PC-9 (cell line): ENCODE measurements at regions not wholly inside any gene's neighbourhood (a gene's known extent, or its start where the extent isn't known, plus 50 kb on each side); places are given as distances from the start of the nearest gene placed in this dataset.

Experiments
- BruUV-seq: library from RNA; stranded (reverse); fragments of 400-500 nt; replicated peaks from 2 replicates; lab custom pipeline; 2021; lab: Mats Ljungman, UMichigan
- CTCF ChIA-PET: fragments of 300-600 bp; sonication (Branson Sonifier 250); formaldehyde crosslinking; loops from one replicate; lab custom pipeline; 2022; ENCODE audit warnings: antibody characterized with exemption; lab: Charles Lee
- POLR2A ChIA-PET: fragments of 300-600 bp; sonication (Branson Sonifier 250); formaldehyde crosslinking; loops from one replicate; lab custom pipeline; 2022; ENCODE audit warnings: antibody characterized with exemption; ENCODE audit not compliant: unreplicated experiment; lab: Charles Lee
- DNase-seq, 2 experiments: peaks; one replicate each; pipeline versions ENCODE4 v3.0.0 to v3.0.0-alpha.2; 2015 to 2022; ENCODE audit warnings: mixed read lengths in 1 of 2
- H2AFZ ChIP-seq: fragments of 200-600 bp; sonication (generic); 2 replicates; pipeline ENCODE4 v1.8.1; 2017; ENCODE audit warnings: antibody characterized with exemption
- H3F3A ChIP-seq: fragments of 200-600 bp; sonication (generic); 2 replicates; pipeline ENCODE4 v1.8.1; 2017; ENCODE audit warnings: antibody characterized with exemption, mild to moderate bottlenecking, low read depth; ENCODE audit not compliant: insufficient read depth
- H3K27ac ChIP-seq: fragments of 200-600 bp; sonication (generic); 2 replicates; pipeline ENCODE4 v1.6.1; 2016; ENCODE audit warnings: mixed run types
- H3K27me3 ChIP-seq: fragments of 200-600 bp; sonication (generic); 2 replicates; pipeline ENCODE4 v1.6.1; 2016; ENCODE audit warnings: low read depth, mixed run types; ENCODE audit not compliant: insufficient read depth
- H3K36me3 ChIP-seq: fragments of 200-600 bp; sonication (generic); 2 replicates; pipeline ENCODE4 v1.6.1; 2016; ENCODE audit warnings: low read depth, mixed run types
- H3K4me1 ChIP-seq: fragments of 200-600 bp; sonication (generic); replicated peaks from 2 replicates; pipeline ENCODE4 v1.6.1; 2016; ENCODE audit warnings: mixed run types; ENCODE audit not compliant: insufficient read depth
- H3K4me2 ChIP-seq: fragments of 200-600 bp; sonication (generic); 2 replicates; pipeline ENCODE4 v1.6.1; 2017; ENCODE audit warnings: mixed run types
- H3K4me3 ChIP-seq: fragments of 200-600 bp; sonication (generic); 2 replicates; pipeline ENCODE4 v1.6.1; 2016; ENCODE audit warnings: mixed run types
- H3K79me2 ChIP-seq: fragments of 200-600 bp; sonication (generic); 2 replicates; pipeline ENCODE4 v1.6.1; 2017; ENCODE audit warnings: low read depth, mixed run types
- H3K9me2 ChIP-seq: fragments of 200-600 bp; sonication (generic); 2 replicates; pipeline ENCODE4 v1.8.1; 2017; ENCODE audit warnings: mild to moderate bottlenecking; ENCODE audit not compliant: insufficient read depth
- H3K9me3 ChIP-seq: fragments of 200-600 bp; sonication (generic); 2 replicates; pipeline ENCODE4 v1.8.1; 2016; ENCODE audit warnings: low read depth; ENCODE audit not compliant: insufficient read depth
- H4K20me1 ChIP-seq: fragments of 200-600 bp; sonication (generic); 2 replicates; pipeline ENCODE4 v1.8.1; 2017; ENCODE audit not compliant: insufficient read depth
- CTCF ChIP-seq: fragments of 200-600 bp; sonication (generic); conservative IDR thresholded peaks from 2 replicates; pipeline ENCODE4 v1.6.1; 2017; ENCODE audit warnings: mixed run types, antibody characterized with exemption, mild to moderate bottlenecking, moderate library complexity
- EZH2 ChIP-seq: fragments of 200-600 bp; sonication (generic); IDR thresholded peaks from 2 replicates; pipeline ENCODE4 v1.8.0; 2017; ENCODE audit warnings: antibody characterized with exemption, low read depth
- intact Hi-C: fragments of 100-400 bp; cut with micrococcal nuclease; formaldehyde crosslinking; loops from one replicate; pipeline ENCODE4 v1.10.0; 2022; ENCODE audit not compliant: unreplicated experiment

- no peak for DNase-seq
- BruUV-seq, result no TSS peak
- H3K4me2 ChIP-seq, result no peak overlapping the region
- no peaks in the 10 kb centered on the region for H3F3A ChIP-seq
- H4K20me1 ChIP-seq, result no peaks in the 10 kb centered on the region
- CTCF ChIA-PET, result no interaction called here
- no peaks in the 10 kb centered on the region for H3K36me3 ChIP-seq
- TF ChIP-seq CTCF (no peak), EZH2 (no peak)
- H3K4me1 ChIP-seq, result no peaks in the 10 kb centered on the region
- intact Hi-C loops, result no loop called here
- POLR2A ChIA-PET, result no interaction called here
- H3K4me3 ChIP-seq, result no peak overlapping the region
- no peaks in the 10 kb centered on the region for H3K79me2 ChIP-seq
- H2AFZ ChIP-seq, result no peak overlapping the region
- no peak overlapping the region for H3K27ac ChIP-seq
- H3K27me3 ChIP-seq, result no peaks in the 10 kb centered on the region
- no peaks in the 10 kb centered on the region for H3K9me2 ChIP-seq
- H3K9me3 ChIP-seq, result no peaks in the 10 kb centered on the region
These were observed 87.7 kb upstream of the CHST15 start for GRCh38 chr10:124180947-124181549.

GRCh38 chr10:124180044-124180745, 86.8 kb upstream of the CHST15 start:
- H3K36me3 ChIP-seq, result no peaks in the 10 kb centered on the region
- ChIA-PET CTCF (no interaction called here), POLR2A (no interaction called here)
- H2AFZ ChIP-seq, result no peak overlapping the region
- no peak overlapping the region for H3K4me3 ChIP-seq
- no peaks in the 10 kb centered on the region for H4K20me1 ChIP-seq
- H3K9me2 ChIP-seq, result no peaks in the 10 kb centered on the region
- H3K27me3 ChIP-seq, result no peaks in the 10 kb centered on the region
- intact Hi-C loops, result no loop called here
- no TSS peak for BruUV-seq
- H3K9me3 ChIP-seq, result no peaks in the 10 kb centered on the region
- DNase-seq, result no peak
- H3K4me2 ChIP-seq, result no peak overlapping the region
- H3F3A ChIP-seq, result no peaks in the 10 kb centered on the region
- TF ChIP-seq EZH2 (no peak), CTCF (no peak)
- H3K27ac ChIP-seq, result no peak overlapping the region
- H3K79me2 ChIP-seq, result no peaks in the 10 kb centered on the region
- no peaks in the 10 kb centered on the region for H3K4me1 ChIP-seq

GRCh38 chr10:124179308-124180043, 86.1 kb upstream of the CHST15 start:
- DNase-seq, result no peak
- Histone ChIP-seq H4K20me1 (no peaks in the 10 kb centered on the region), H3F3A (no peaks in the 10 kb centered on the region), H3K79me2 (no peaks in the 10 kb centered on the region), H3K9me2 (no peaks in the 10 kb centered on the region), H3K4me2 (no peak overlapping the region), H2AFZ (no peak overlapping the region), H3K27ac (no peak overlapping the region), H3K36me3 (no peaks in the 10 kb centered on the region), H3K27me3 (no peaks in the 10 kb centered on the region), H3K9me3 (no peaks in the 10 kb centered on the region), H3K4me1 (no peaks in the 10 kb centered on the region), H3K4me3 (no peak overlapping the region)
- TF ChIP-seq EZH2, result no peak
- no peak for TF ChIP-seq CTCF
- ChIA-PET POLR2A (no interaction called here), CTCF (no interaction called here)
- no TSS peak for BruUV-seq
- intact Hi-C loops, result no loop called here
